ENCODE measurements at regions not wholly inside any gene's neighbourhood (a gene's known extent, or its start where the extent isn't known, plus 50 kb on each side); places are given as distances from the start of the nearest gene placed in this dataset.

DNA sequence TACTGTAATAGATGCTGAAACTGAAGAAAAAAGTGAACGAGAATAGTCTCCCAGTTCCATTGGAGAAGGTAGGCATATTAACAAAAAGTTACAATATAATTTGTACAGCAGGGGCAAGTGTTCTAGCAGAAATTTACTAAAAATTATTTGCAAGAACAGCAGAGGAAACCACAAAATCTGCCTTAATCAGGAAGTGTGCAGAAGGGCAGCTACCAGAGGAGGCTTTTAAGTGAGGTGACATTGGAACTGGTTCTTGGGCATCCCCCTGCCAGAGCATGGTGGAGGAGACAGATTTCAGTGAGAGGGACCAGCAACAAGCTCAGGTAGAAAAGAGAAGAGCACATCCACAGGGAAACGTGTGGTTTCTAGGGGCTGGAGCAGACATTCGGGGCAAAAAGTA lies 279.3 kb upstream of the CAMK1G start:
- H3K27ac ChIP-seq (ENCODE audit: low read depth), result no peak overlapping the region
- H3K79me2 ChIP-seq (replicated peaks; ENCODE audit: insufficient read depth), result no peaks in the 10 kb centered on the region
- Mint-ChIP-seq H3K4me3 (no peak overlapping the region), H3K27me3 (ENCODE audit: insufficient read depth, low read depth, poor library complexity) (no peaks in the 10 kb centered on the region), H3K4me1 (peaks cover 16% of the 10 kb centered on the region), H3K9me3 (no peaks in the 10 kb centered on the region), H3K27ac (no peak overlapping the region), H3K36me3 (ENCODE audit: low read depth) (no peaks in the 10 kb centered on the region)
- H3K36me3 ChIP-seq (ENCODE audit: insufficient read depth), result no peaks in the 10 kb centered on the region
- DNase-seq (ENCODE audit: low spot score) (no peak), ATAC-seq (no peak)
- TF ChIP-seq JUNB (IDR thresholded peaks at IDR 0.05; ENCODE audit: unreplicated experiment) (no peak), EZH2 (IDR thresholded peaks at IDR 0.05; ENCODE audit: low read depth, unreplicated experiment) (no peak), STAT1 (IDR thresholded peaks at IDR 0.05; ENCODE audit: unreplicated experiment) (no peak), POLR2AphosphoS5 (IDR thresholded peaks at IDR 0.05; ENCODE audit: low read depth) (no peak), ZNF114 (CRISPR knock-in tag; IDR thresholded peaks at IDR 0.05) (no peak), NANOG (IDR thresholded peaks at IDR 0.05; ENCODE audit: borderline replicate concordance) (no peak), ZNF331 (CRISPR knock-in tag; IDR thresholded peaks at IDR 0.05; ENCODE audit: low read depth) (no peak), REST (IDR thresholded peaks at IDR 0.05; ENCODE audit: unreplicated experiment) (no peak), CREB1 (CRISPR knock-in tag; IDR thresholded peaks at IDR 0.05; ENCODE audit: low read depth) (no peak), ZNF462 (CRISPR knock-in tag; IDR thresholded peaks at IDR 0.05) (no peak), EZH2phosphoT487 (IDR thresholded peaks at IDR 0.05; ENCODE audit: unreplicated experiment) (no peak)
- TF ChIP-seq, protein P1, sequence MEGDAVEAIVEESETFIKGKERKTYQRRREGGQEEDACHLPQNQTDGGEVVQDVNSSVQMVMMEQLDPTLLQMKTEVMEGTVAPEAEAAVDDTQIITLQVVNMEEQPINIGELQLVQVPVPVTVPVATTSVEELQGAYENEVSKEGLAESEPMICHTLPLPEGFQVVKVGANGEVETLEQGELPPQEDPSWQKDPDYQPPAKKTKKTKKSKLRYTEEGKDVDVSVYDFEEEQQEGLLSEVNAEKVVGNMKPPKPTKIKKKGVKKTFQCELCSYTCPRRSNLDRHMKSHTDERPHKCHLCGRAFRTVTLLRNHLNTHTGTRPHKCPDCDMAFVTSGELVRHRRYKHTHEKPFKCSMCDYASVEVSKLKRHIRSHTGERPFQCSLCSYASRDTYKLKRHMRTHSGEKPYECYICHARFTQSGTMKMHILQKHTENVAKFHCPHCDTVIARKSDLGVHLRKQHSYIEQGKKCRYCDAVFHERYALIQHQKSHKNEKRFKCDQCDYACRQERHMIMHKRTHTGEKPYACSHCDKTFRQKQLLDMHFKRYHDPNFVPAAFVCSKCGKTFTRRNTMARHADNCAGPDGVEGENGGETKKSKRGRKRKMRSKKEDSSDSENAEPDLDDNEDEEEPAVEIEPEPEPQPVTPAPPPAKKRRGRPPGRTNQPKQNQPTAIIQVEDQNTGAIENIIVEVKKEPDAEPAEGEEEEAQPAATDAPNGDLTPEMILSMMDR (conservative IDR thresholded peaks at IDR 0.05; ENCODE audit: low read depth in 2 of 2), result no peak
- TF ChIP-seq, protein P2, sequence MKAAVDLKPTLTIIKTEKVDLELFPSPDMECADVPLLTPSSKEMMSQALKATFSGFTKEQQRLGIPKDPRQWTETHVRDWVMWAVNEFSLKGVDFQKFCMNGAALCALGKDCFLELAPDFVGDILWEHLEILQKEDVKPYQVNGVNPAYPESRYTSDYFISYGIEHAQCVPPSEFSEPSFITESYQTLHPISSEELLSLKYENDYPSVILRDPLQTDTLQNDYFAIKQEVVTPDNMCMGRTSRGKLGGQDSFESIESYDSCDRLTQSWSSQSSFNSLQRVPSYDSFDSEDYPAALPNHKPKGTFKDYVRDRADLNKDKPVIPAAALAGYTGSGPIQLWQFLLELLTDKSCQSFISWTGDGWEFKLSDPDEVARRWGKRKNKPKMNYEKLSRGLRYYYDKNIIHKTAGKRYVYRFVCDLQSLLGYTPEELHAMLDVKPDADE (IDR thresholded peaks at IDR 0.05), result no peak
- peaks cover 5% of the 10 kb centered on the region; the same call in 1 of the 2 replicates for H3K9me2 ChIP-seq (ENCODE audit: insufficient read depth)
- no peak overlapping the region for H3K4me3 ChIP-seq
- no peak overlapping the region for H2AFZ ChIP-seq
- H3K4me2 ChIP-seq, result no peak overlapping the region
- H3K27me3 ChIP-seq (ENCODE audit: insufficient read depth), result no peaks in the 10 kb centered on the region
- no peaks in the 10 kb centered on the region for H3F3A ChIP-seq (replicated peaks; ENCODE audit: low read depth)
- no peaks in the 10 kb centered on the region for H4K20me1 ChIP-seq (replicated peaks; ENCODE audit: insufficient read depth)
- no peaks in the 10 kb centered on the region for H3K4me1 ChIP-seq (ENCODE audit: insufficient read depth)

Measured in GM23338 (cell line).